NCI-H187 treated with DMSO at 0.1 percent for 48 hours (cell line): ENCODE measurements at regions not wholly inside any gene's neighbourhood (a gene's known extent, or its start where the extent isn't known, plus 50 kb on each side); places are given as distances from the start of the nearest gene placed in this dataset.

Source experiments
- DNase-seq: peaks from one replicate; lab custom pipeline; 2025; lab: John Stamatoyannopoulos, UW

DNA sequence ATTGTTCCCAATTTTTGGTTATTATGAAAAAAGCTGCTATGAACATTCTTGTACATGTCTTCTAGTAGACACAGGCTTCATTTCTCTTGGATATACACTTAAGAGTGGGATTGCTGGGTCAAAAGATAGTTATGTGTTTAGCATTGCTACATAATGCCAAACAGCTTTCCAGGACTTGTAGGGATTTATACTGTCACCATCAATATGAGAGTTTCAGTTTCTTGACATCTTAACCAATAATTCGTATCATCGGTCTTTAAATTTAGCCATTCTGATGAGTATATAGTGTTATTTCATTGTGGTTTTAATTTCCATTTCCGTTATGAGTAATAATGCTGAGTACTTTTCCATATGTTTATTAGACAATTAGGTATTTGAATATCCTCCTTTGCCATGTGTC lies 190.3 kb upstream of the PFN2 start:
- DNase-seq, result no peak

DNA sequence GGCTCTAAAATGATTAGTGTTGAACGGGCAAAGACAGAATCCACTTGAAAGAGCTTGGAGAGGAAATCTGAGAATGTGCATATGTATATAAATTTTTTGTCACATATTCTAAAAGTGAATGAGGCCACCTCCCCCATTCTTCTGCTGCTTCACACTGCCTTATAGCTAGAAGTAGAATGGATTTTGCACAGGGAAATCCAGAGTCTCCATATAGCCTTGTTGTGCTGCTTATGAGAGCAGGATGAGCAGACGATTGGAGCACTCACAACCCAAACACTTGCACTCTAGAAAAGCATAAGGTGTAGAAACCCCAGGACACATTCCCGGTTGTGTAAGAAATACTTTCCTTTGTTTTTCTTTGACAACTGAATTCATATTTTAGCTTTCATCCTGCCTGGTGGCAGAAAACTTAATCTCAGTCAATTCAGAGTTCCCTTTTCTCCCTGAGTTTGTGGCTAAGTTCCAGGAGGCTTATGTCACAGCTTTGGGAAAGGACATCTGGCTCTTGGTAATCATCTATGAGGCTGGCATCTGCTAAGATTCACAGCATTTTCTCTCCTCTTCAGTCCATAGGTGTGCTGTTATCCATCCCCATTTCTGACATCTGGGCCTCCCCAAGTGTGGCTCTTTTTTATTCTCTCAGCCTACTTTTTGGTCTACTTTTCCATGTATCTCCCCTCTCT lies 188.4 kb upstream of the PFN2 start:
- DNase-seq, result no peak

DNA sequence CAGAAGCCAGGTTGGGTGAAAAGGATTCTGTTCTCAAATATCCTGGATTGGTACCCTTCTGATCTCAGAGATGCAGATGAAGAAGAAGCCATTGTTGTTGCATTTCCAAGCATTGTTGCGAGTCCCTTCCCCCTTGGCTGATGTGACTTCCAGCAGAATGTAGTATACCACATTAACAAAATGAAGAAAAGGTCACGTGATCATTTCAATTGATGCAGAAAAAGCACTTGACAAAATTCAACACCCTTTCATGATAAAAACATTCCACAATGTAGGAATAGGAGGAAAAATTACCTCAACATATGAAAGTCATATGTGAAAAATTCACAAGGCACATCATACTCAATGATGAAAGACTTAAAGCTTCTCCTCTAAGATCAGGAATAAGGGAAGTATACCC lies 181.9 kb upstream of the PFN2 start:
- DNase-seq, result no peak

- DNase-seq, result no peak
Measured at GRCh38 chr3:150150633-150151032, 179.9 kb upstream of the PFN2 start.

DNA sequence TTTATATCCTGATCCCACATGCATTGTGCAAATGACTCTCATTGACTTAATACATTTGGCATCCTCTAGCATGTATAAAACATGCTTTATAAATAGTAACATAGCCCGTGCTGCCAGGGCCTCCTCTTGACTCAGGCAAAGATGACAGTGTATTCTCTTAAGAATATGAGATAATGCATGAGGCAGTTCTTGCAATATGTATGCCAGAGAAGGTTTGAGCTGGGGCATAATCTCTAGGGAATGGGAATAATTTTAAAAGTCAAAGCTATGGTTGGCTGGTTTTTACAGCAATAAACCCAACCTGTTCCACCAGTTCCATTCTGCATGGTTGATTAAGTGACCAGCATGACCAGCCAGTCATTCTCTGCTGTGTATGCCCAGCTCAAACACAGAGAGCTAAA lies 179.0 kb upstream of the PFN2 start:
- peak; percentile 82 for DNase-seq

GRCh38 chr3:150148227-150148626 lies 177.5 kb upstream of the PFN2 start:
- DNase-seq, result no peak

DNA sequence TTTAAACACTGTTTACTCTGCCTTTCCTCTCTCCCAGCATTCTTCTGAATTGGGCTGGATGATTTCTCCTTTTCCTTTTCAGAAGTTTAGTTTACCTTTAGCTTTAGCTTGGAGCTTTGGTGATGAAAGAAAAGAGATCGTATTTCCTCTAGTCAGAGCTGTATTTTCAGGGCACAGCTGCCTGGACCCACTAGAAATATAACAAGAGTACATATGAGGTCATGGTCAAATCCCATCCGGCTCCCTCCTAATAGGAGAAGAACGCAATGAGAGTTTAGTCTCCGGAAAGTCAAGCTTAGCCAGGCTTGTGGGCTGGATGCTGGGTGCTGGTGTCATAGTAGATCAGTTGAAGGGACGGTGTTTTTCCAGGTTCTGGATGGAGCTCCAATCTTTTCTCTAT lies 177.1 kb upstream of the PFN2 start:
- no peak for DNase-seq

DNA sequence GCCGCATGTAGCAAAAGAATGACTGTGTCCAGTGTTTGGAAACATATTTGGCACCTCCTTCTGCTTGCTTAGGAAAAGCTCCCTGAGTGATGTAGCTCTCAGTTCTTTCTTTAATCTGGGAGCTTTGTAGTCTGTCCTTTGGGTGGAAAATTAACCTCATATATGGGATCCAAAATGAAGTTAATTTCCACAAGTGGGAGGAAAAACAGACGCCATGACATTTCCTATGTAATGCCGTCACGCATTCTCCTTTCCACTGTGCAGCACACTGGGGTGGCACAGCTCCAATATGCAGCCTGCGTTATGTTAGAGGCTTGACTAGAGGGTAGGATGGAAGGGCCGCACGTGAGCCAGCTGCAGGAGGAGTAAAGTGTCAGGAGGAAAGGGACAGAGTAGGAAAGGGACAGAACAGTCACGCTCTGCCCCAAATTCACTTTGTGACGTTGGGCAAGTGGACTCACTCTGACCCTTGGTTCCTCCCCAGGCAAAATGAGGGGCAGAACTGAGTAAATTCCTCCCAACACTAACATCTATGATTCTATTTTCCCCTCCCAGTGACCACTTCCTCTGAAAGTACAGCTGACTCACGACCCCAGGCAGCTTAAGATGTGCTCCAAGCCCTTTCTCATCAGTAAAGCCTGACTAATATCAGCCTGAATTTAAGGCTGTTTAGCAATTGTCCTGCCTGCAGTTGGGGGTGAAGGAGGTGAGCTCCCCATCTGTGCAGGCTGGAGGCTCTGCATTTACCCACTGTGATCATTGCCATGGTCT lies 176.5 kb upstream of the PFN2 start:
- DNase-seq, result no peak

- no peak for DNase-seq
Measured at GRCh38 chr3:150145659-150146058, 175.0 kb upstream of the PFN2 start.

- DNase-seq, result no peak
Measured at GRCh38 chr3:150144191-150144708, 173.6 kb upstream of the PFN2 start.

GRCh38 chr3:150142936-150143335 lies 172.2 kb upstream of the PFN2 start:
- no peak for DNase-seq

GRCh38 chr3:150141790-150142326 lies 171.2 kb upstream of the PFN2 start:
- DNase-seq, result no peak

DNA sequence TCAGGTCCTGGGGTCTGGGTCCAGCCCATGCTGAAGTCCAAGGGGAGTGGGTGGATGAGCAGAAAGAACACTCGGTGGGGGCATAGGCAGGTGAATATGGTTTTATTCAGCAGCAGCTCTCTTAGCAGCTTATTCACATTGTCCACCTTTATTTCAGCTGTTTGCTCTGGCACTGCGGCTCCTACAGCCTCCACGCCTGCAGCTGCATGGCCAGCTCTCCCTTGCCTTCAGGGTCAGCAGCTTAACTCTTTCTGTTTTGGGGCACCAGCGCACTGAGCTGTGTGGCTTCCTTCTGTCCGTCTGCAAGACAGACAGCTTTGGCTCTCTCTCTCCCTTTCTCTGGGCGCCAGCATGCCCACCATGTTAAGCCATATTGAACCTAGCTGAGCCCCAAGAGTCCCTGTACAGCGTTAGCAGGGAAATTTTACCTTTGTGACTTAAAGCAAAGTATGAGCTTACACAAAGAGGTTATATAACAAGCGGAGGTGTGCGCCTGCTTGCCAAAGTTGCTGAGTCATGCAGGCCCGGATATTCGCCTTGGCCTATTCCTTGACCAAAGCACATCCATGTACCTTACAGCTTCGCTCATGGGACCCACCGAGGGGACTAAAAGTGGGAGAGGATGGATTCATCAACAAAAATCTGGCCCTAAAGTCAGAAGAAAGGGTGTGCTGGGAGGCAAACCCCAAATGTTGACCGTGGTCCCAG lies 170.1 kb upstream of the PFN2 start:
- no peak for DNase-seq

DNA sequence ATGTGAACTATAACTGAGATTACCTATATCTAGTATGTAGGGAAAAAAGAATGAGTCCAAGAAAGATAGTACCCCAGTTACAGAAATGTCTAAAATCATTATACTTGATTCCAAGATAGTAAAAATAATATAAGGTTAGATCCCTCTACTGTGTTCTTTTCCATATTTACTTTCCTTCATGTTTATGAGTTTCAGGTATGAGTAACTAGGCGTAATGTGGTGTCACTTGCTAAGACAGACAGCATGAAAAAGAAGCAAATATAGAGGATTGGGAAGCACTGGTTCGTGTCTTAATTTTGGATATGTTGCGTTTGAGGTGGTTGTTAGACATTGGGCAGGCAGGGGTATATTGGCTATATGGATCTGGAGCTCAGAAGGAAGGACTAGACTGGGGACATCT lies 168.1 kb upstream of the PFN2 start:
- DNase-seq, result no peak

DNA sequence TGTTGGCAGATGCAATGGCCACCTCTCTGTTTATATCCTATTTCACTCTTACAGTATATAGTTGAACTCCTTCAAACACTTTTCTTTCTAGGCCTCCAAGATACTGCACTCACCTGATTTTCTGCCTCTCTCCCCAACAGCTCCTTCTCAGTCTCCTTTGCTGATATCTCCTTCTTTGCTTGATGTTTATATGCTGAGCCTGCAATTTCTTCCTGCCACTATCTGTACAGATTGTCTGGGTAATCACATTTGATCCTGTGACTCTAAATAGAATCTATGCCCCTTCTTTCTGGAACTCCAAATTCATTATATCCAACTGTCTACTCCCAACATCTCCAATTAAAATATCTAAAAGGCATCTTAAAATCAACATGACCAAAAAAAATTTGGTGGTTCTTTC lies 165.5 kb upstream of the PFN2 start:
- no peak for DNase-seq

DNA sequence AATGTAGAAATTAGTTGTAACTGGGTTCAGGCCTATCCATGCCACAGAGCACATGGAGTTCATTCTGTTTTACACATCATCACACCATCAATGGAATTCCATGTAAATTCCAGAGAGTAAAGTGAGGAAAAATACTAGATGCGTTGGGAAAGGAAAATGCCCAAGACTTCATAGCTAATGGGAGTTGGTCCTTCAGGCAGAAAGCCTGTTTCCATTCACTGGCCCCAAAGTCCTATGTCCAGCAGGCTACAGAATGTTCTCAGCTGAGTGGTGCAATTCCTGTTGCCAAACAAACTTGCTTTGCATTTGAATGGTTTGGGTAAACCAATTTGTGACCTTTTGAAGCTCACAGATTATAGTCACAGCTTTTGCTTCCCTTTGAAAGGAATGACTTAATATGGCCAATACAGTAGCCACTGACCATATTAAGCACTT lies 164.6 kb upstream of the PFN2 start:
- no peak for DNase-seq

GRCh38 chr3:150133293-150133692 lies 162.6 kb upstream of the PFN2 start:
- DNase-seq, result no peak

GRCh38 chr3:150132101-150132749 lies 161.5 kb upstream of the PFN2 start:
- no peak for DNase-seq

GRCh38 chr3:150131663-150132062 lies 161.0 kb upstream of the PFN2 start:
- DNase-seq, result no peak

DNA sequence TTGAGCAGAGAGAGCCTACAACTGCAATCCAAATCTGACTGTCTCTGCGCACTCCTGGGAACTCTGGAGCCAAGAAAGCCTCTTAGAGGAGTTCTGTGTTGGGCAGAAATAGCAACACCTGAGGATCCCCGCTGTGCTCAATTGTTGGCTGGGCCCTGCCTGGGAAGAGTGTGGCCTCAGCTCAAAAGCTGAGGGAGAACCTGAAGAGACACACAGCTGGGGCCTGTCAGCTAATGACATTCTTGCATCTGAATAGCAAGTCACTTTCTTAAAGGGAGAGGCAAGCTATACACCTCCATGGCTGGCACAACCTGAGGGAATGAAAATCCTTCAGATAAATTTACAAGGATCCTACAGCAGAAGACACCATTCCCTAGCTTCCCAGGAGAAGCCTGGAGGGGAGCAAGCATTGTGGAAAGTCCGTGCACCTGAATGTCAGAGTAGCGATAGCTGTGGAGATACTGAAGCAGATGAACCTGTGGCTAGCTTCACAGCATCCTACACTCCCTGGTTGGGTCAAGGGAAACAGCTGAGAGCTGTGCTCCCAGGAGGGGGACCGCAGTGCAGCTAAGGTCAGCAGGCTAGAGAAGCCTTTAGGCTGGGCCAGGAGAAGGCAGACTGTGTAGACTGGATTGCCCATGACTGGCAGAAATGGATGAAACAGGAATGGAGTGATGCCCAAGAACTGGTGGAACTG lies 159.9 kb upstream of the PFN2 start:
- peak; percentile 70 for DNase-seq

DNA sequence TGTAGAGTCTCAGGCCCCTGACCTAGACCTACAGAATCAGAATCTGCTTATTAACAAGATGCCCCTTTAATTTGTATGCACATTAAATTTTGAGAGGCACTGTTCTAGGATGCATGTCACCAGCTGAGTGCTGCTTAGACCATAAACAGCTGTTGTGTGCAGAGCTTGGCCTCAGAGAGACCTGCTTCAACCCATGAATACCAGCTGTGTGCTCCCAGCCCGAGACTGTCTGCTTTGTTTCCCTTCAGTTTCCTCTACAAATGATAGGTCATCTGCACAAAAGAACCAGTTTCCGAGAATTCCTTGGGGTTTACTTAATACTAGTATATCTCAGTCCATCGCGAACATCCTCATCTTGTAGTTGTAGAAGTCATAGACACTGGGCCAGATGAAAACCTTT lies 158.5 kb upstream of the PFN2 start:
- DNase-seq, result no peak
